BE2C (cell line): ENCODE measurements at regions not wholly inside any gene's neighbourhood (a gene's known extent, or its start where the extent isn't known, plus 50 kb on each side); places are given as distances from the start of the nearest gene placed in this dataset.
"Not testable (repeated sequence)": the region's sequence is repeated elsewhere in the genome, so short reads cannot be mapped to it uniquely, and the experiment has no call there.

Experiments
- DNase-seq: peaks from one replicate; pipeline ENCODE4 v3.0.0-alpha.2; 2020
- H3K27me3 ChIP-seq: fragments of 250-450 bp; sonication (Bioruptor Pico); 2 replicates; pipeline ENCODE4 v1.5.1; 2020; ENCODE audit warnings: mild to moderate bottlenecking
- H3K36me3 ChIP-seq: fragments of 250-450 bp; sonication (Bioruptor Pico); 2 replicates; pipeline ENCODE4 v1.5.1; 2020; ENCODE audit warnings: mild to moderate bottlenecking
- H3K4me1 ChIP-seq: fragments of 250-450 bp; sonication (Bioruptor Pico); 2 replicates; pipeline ENCODE4 v1.5.1; 2020
- H3K4me3 ChIP-seq: 2 replicates; pipeline ENCODE4 v1.5.1; 2011; ENCODE audit warnings: low read depth, low read length
- H3K9me3 ChIP-seq: fragments of 250-450 bp; sonication (Bioruptor Pico); 2 replicates; pipeline ENCODE4 v1.5.1; 2020
- CTCF ChIP-seq: IDR thresholded peaks from 2 replicates; pipeline ENCODE4 v1.5.1; 2012; ENCODE audit warnings: mild to moderate bottlenecking, low read depth, low read length

GRCh38 chr15:26029146-26029545, 166.0 kb upstream of the ATP10A start:
- no peak for TF ChIP-seq CTCF
- no peaks in the 10 kb centered on the region for H3K9me3 ChIP-seq
- no peaks in the 10 kb centered on the region for H3K4me1 ChIP-seq
- H3K4me3 ChIP-seq, result no peak overlapping the region
- H3K27me3 ChIP-seq, result no peaks in the 10 kb centered on the region
- no peak for DNase-seq
- H3K36me3 ChIP-seq, result no peaks in the 10 kb centered on the region

GRCh38 chr15:26028086-26028740, 165.1 kb upstream of the ATP10A start:
- Histone ChIP-seq H3K9me3 (no peaks in the 10 kb centered on the region), H3K4me1 (no peaks in the 10 kb centered on the region), H3K36me3 (no peaks in the 10 kb centered on the region), H3K4me3 (no peak overlapping the region), H3K27me3 (no peaks in the 10 kb centered on the region)
- no peak for DNase-seq
- TF ChIP-seq CTCF, result no peak

- H3K4me3 ChIP-seq, H3K27me3 ChIP-seq, H3K36me3 ChIP-seq, DNase-seq, H3K9me3 ChIP-seq, H3K4me1 ChIP-seq: not testable (repeated sequence)
These were observed 163.5 kb upstream of the ATP10A start for GRCh38 chr15:26026671-26027070.

- Histone ChIP-seq H3K36me3 (no peaks in the 10 kb centered on the region), H3K9me3 (no peaks in the 10 kb centered on the region; the same call in 1 of the 2 replicates), H3K4me1 (no peaks in the 10 kb centered on the region), H3K4me3 (no peak overlapping the region), H3K27me3 (no peaks in the 10 kb centered on the region)
- no peak for TF ChIP-seq CTCF
- DNase-seq, result no peak
These were observed 161.1 kb upstream of the ATP10A start for GRCh38 chr15:26024241-26024640.

GRCh38 chr15:26023691-26024090, 160.6 kb upstream of the ATP10A start:
- TF ChIP-seq CTCF, result no peak
- H3K9me3 ChIP-seq, result no peaks in the 10 kb centered on the region; the same call in 1 of the 2 replicates

GRCh38 chr15:26023231-26023630, 160.1 kb upstream of the ATP10A start:
- Histone ChIP-seq H3K4me3 (no peak overlapping the region), H3K9me3 (no peaks in the 10 kb centered on the region; the same call in 1 of the 2 replicates), H3K27me3 (no peaks in the 10 kb centered on the region), H3K36me3 (no peaks in the 10 kb centered on the region), H3K4me1 (no peaks in the 10 kb centered on the region)
- no peak for TF ChIP-seq CTCF
- no peak for DNase-seq

More at GRCh38 chr15:26023691-26024090, 160.6 kb upstream of the ATP10A start:
- H3K36me3 ChIP-seq, result no peaks in the 10 kb centered on the region
- no peaks in the 10 kb centered on the region for H3K4me1 ChIP-seq
- no peak overlapping the region for H3K4me3 ChIP-seq
- H3K27me3 ChIP-seq, result no peaks in the 10 kb centered on the region
- DNase-seq, result no peak

GRCh38 chr15:26020871-26021270, 157.7 kb upstream of the ATP10A start:
- no peak overlapping the region for H3K4me3 ChIP-seq
- H3K27me3 ChIP-seq, result no peaks in the 10 kb centered on the region
- no peaks in the 10 kb centered on the region for H3K4me1 ChIP-seq
- no peaks in the 10 kb centered on the region for H3K36me3 ChIP-seq
- H3K9me3 ChIP-seq, result no peaks in the 10 kb centered on the region; the same call in 1 of the 2 replicates
- no peak for DNase-seq
- no peak for TF ChIP-seq CTCF
